K562 (cell line): ENCODE measurements at regions not wholly inside any gene's neighbourhood (a gene's known extent, or its start where the extent isn't known, plus 50 kb on each side); places are given as distances from the start of the nearest gene placed in this dataset.

Source experiments
- ATAC-seq: fragments of 200-7000 bp; cut with Tn5 transposase; 3 replicates; pipeline ENCODE4 v1.9.1; 2020; ENCODE audit warnings: moderate library complexity
- BruUV-seq: library from RNA; stranded (reverse); fragments of 400-500 nt; replicated peaks from 2 replicates; lab custom pipeline; 2021; lab: Mats Ljungman, UMichigan
- CTCF ChIA-PET: fragments of 300-600 bp; formaldehyde crosslinking; extraction: SDS; loops from one replicate; lab custom pipeline; 2021; ENCODE audit warnings: low intra/inter-chr PET ratio; lab: Yijun Ruan, JAX
- POLR2A ChIA-PET: fragments of 300-600, 350-650 bp; sonication (Branson Sonifier 250); formaldehyde crosslinking; extraction: SDS; loops from one replicate; lab custom pipeline; 2021; ENCODE audit warnings: antibody characterized with exemption, inconsistent platforms; lab: Yijun Ruan, JAX
- DNase-seq, 4 experiments: peaks; one replicate each; pipeline versions ENCODE4 v3.0.0 to v3.0.0-alpha.2; 2011 to 2018; ENCODE audit warnings: low spot score in 3 of 4, mixed read lengths in 3 of 4; ENCODE audit errors: extremely low read depth in 1 of 4
- FAIRE-seq: peaks from 2 replicates; lab custom pipeline; 2011; peaks lifted over from hg19 to GRCh38; lab: Jason Lieb, UNC
- H2AFZ ChIP-seq: 2 replicates; pipeline ENCODE4 v1.6.0; 2011; ENCODE audit warnings: low read depth, low read length, control low read depth, inconsistent platforms
- H3K27ac ChIP-seq: fragments of 200-600 bp; 3 replicates; pipeline ENCODE4 v1.8.0; 2011; ENCODE audit warnings: low read depth, mild to moderate bottlenecking, control low read depth, inconsistent platforms, low read length, moderate library complexity, mixed read lengths; ENCODE audit errors: extremely low read depth
- H3K27me3 ChIP-seq, 2 experiments: fragments of 300-600 bp in 1 of 2; 2 replicates in 1 of 2; 3 replicates in 1 of 2; pipeline versions ENCODE4 v1.6.0 to v1.8.0; 2011; ENCODE audit warnings: inconsistent platforms in 2 of 2, low read length in 2 of 2, mild to moderate bottlenecking in 1 of 2, mixed read lengths in 1 of 2, moderate library complexity in 1 of 2; ENCODE audit not compliant: control insufficient read depth in 2 of 2, insufficient read depth in 2 of 2
- H3K36me3 ChIP-seq: fragments of 300-600 bp; 3 replicates; pipeline ENCODE4 v1.8.0; 2011; ENCODE audit warnings: mild to moderate bottlenecking, low read length, inconsistent platforms; ENCODE audit not compliant: control insufficient read depth, insufficient read depth
- H3K4me1 ChIP-seq, 2 experiments: fragments of 200-600 bp in 1 of 2; replicated peaks in 1 of 2; 2 replicates in 1 of 2; 3 replicates in 1 of 2; pipeline versions ENCODE4 v1.5.1 to v1.8.0; 2011; ENCODE audit warnings: inconsistent platforms in 2 of 2, low read length in 2 of 2, mild to moderate bottlenecking in 1 of 2, mixed read lengths in 1 of 2, moderate library complexity in 1 of 2; ENCODE audit not compliant: control insufficient read depth in 2 of 2, insufficient read depth in 2 of 2
- H3K4me2 ChIP-seq: 2 replicates; pipeline ENCODE4 v1.6.1; 2011; ENCODE audit warnings: low read length, control low read depth, inconsistent platforms, mixed read lengths; ENCODE audit not compliant: insufficient read depth
- H3K4me3 ChIP-seq: fragments of 200-600 bp; sonication (generic), shearing (Covaris generic); 2 replicates; pipeline ENCODE4 v1.5.1; 2016; ENCODE audit warnings: control low read depth, inconsistent platforms
- H3K79me2 ChIP-seq: fragments of 200-600 bp; 3 replicates; pipeline ENCODE4 v1.8.0; 2011; ENCODE audit warnings: low read length, inconsistent platforms; ENCODE audit not compliant: control insufficient read depth, insufficient read depth
- H3K9ac ChIP-seq, 2 experiments: 2 replicates each; pipeline versions ENCODE4 v1.6.0 to v1.6.1; 2011; ENCODE audit warnings: low read depth in 2 of 2, low read length in 2 of 2, control low read depth in 1 of 2, inconsistent platforms in 1 of 2, mild to moderate bottlenecking in 1 of 2, mixed read lengths in 1 of 2; ENCODE audit not compliant: insufficient read depth in 1 of 2
- H3K9me1 ChIP-seq: one replicate; pipeline ENCODE4 v1.6.0; 2011; ENCODE audit warnings: inconsistent platforms, mild to moderate bottlenecking, low read length, moderate library complexity; ENCODE audit not compliant: control insufficient read depth, insufficient read depth
- H3K9me3 ChIP-seq: replicated peaks from 2 replicates; pipeline ENCODE4 v1.5.1; 2011; ENCODE audit warnings: low read depth, low read length, inconsistent platforms; ENCODE audit not compliant: control insufficient read depth, insufficient read depth
- H4K20me1 ChIP-seq: replicated peaks from 2 replicates; pipeline ENCODE4 v1.6.1; 2011; ENCODE audit warnings: low read length, inconsistent platforms, mixed read lengths; ENCODE audit not compliant: control insufficient read depth, insufficient read depth
- ASH1L ChIP-seq: fragments of 450-650 bp; IDR thresholded peaks from 2 replicates; pipeline ENCODE4 v1.6.1; 2018; ENCODE audit warnings: borderline replicate concordance, mild to moderate bottlenecking, low read depth; ENCODE audit not compliant: partially characterized antibody
- ATF3 ChIP-seq, 2 experiments: fragments of 450-650 bp in 1 of 2; sonication (generic) in 1 of 2; formaldehyde crosslinking in 1 of 2; IDR thresholded peaks in 1 of 2; conservative IDR thresholded peaks in 1 of 2; 2 replicates each; pipeline versions ENCODE4 v1.6.1 to v1.8.1; 2016 to 2023; ENCODE audit warnings: mild to moderate bottlenecking in 2 of 2, moderate library complexity in 2 of 2, inconsistent platforms in 1 of 2, missing genetic modification reagents in 1 of 2
- KDM1A ChIP-seq, 2 experiments: fragments of 450-650 bp; IDR thresholded peaks; 2 replicates each; pipeline ENCODE4 v1.6.1; 2016; ENCODE audit warnings: mild to moderate bottlenecking in 2 of 2
- RAD21 ChIP-seq, 2 experiments: fragments of 250-450 bp in 1 of 2; fragments of 450-650 bp in 1 of 2; sonication (Bioruptor Pico) in 1 of 2; formaldehyde crosslinking in 1 of 2; IDR thresholded peaks in 1 of 2; conservative IDR thresholded peaks in 1 of 2; 2 replicates each; pipeline versions ENCODE4 v1.4.0 to v1.8.0; 2020 to 2022; ENCODE audit warnings: mild to moderate bottlenecking in 2 of 2, moderate library complexity in 1 of 2
- SREBF1 ChIP-seq: fragments of 150-350 bp; IDR thresholded peaks from 2 replicates; pipeline ENCODE4 v1.6.1; 2014; ENCODE audit warnings: antibody characterized with exemption, low read depth, low read length, borderline replicate concordance
- SRSF3 ChIP-seq: fragments of 200-400 bp; formaldehyde crosslinking; IDR thresholded peaks from 2 replicates; pipeline ENCODE4 v1.6.1; 2016; ENCODE audit warnings: mild to moderate bottlenecking, low read length, moderate library complexity; ENCODE audit not compliant: insufficient read depth
- TBP ChIP-seq: optimal IDR thresholded peaks from 2 replicates; pipeline ENCODE3; 2011; ENCODE audit warnings: low read depth, low read length, improper control_type of control experiment
- U2AF2 ChIP-seq: fragments of 200-400 bp; formaldehyde crosslinking; optimal IDR thresholded peaks from 2 replicates; pipeline ENCODE3; 2017; ENCODE audit warnings: low read depth, mild to moderate bottlenecking, low read length
- ZBTB8A ChIP-seq: fragments of 450-650 bp; IDR thresholded peaks from 2 replicates; pipeline ENCODE4 v1.6.1; 2018; ENCODE audit warnings: mild to moderate bottlenecking, moderate library complexity; ENCODE audit not compliant: partially characterized antibody
- ZFP30 ChIP-seq: fragments of 250-450 bp; sonication (Bioruptor Pico); IDR thresholded peaks from 2 replicates; pipeline ENCODE4 v1.8.0; 2022; ENCODE audit warnings: moderate library complexity, mild to moderate bottlenecking, inconsistent platforms, borderline replicate concordance
- ZNF217 ChIP-seq: sonication (generic); formaldehyde crosslinking; IDR thresholded peaks from 2 replicates; pipeline ENCODE4 v1.8.0; 2022; ENCODE audit warnings: mild to moderate bottlenecking, missing genetic modification reagents
- ZNF436 ChIP-seq: fragments of 250-450, 450-650 bp; sonication (Bioruptor Pico); formaldehyde crosslinking; IDR thresholded peaks from 2 replicates; pipeline ENCODE4 v1.7.0; 2020; ENCODE audit warnings: mild to moderate bottlenecking
- ZNF707 ChIP-seq: fragments of 250-450 bp; sonication (Bioruptor Pico); conservative IDR thresholded peaks from 2 replicates; pipeline ENCODE4 v1.8.0; 2022; ENCODE audit warnings: inconsistent platforms, mild to moderate bottlenecking, moderate library complexity
- WGBS: fragments of 100-300 bp; shearing (Covaris generic); methylation state at CpG from one replicate; pipeline ENCODE4 v1.1.6; 2016; ENCODE audit warnings: low coverage, mixed read lengths; ENCODE audit not compliant: insufficient coverage; ENCODE audit errors: missing lambda C conversion rate; 5-methylcytosine and 5-hydroxymethylcytosine counted together
- in situ Hi-C: fragments of 300-500 bp; cut with MboI; formaldehyde crosslinking; loops from 4 replicates; pipeline ENCODE4 v1.15.0; 2018; ENCODE audit warnings: inconsistent platforms, mixed read lengths
- intact Hi-C: fragments of 100-400 bp; cut with micrococcal nuclease; formaldehyde crosslinking; loops from 2 replicates; pipeline ENCODE4 v1.14.2; 2022
- TF ChIP-seq, protein P1 (sequence below): fragments of 250-450 bp; sonication (Bioruptor Pico); IDR thresholded peaks from 2 replicates; pipeline ENCODE4 v1.5.1; 2021; ENCODE audit warnings: mild to moderate bottlenecking

DNA sequence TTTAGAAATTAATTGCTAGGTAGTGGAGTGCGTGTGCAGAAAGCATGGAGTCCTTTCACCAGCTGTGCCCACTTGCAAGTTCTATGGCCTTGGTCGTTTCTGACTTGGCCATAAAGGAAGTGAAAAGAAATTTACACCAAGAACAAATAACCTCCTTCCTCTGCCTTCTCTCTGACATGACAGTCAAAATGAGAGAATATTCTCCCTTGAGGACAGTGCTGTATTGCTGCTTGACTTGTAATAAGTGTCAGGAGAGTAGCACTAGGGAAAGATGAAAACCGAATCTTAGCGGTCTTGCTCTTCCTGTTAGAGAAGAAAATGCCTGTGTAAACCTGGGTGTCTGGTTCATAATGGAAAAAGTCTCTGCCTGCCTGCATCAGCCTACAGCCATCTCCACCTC is 333.1 kb upstream of the RAG2 start:
- no peaks in the 10 kb centered on the region for H3K9me1 ChIP-seq
- intact Hi-C loops: no loop called here
- no peaks in the 10 kb centered on the region for H3K36me3 ChIP-seq
- H3K9me3 ChIP-seq: no peaks in the 10 kb centered on the region
- no TSS peak for BruUV-seq
- CTCF ChIA-PET: no interaction called here
- H3K9ac ChIP-seq: no peak overlapping the region
- no peak overlapping the region for H3K4me2 ChIP-seq
- FAIRE-seq (no peak), DNase-seq (no peak), ATAC-seq (no peak)
- TF ChIP-seq ZBTB8A (no peak), RAD21 (CRISPR knock-in tag; conservative IDR thresholded peaks at IDR 0.05 in 1 of 2, IDR thresholded peaks at IDR 0.05 in 1 of 2) (no peak), KDM1A (IDR thresholded peaks at IDR 0.05) (no peak), ZFP30 (no peak), ATF3 (IDR thresholded peaks at IDR 0.05) (no peak), ATF3 (CRISPR knock-in tag; conservative IDR thresholded peaks at IDR 0.05) (no peak), U2AF2 (no peak), ZNF436 (CRISPR knock-in tag) (no peak), ZNF217 (no peak), ASH1L (no peak), SRSF3 (no peak), SREBF1 (no peak), ZNF707 (CRISPR knock-in tag) (no peak), TBP (no peak)
- TF ChIP-seq, protein P1, sequence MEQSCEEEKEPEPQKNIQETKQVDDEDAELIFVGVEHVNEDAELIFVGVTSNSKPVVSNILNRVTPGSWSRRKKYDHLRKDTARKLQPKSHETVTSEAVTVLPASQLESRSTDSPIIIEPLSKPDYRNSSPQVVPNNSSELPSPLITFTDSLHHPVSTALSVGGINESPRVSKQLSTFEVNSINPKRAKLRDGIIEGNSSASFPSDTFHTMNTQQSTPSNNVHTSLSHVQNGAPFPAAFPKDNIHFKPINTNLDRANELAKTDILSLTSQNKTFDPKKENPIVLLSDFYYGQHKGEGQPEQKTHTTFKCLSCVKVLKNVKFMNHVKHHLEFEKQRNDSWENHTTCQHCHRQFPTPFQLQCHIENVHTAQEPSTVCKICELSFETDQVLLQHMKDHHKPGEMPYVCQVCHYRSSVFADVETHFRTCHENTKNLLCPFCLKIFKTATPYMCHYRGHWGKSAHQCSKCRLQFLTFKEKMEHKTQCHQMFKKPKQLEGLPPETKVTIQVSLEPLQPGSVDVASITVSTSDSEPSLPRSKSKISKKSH (CRISPR knock-in tag): no peak
- no peaks in the 10 kb centered on the region for H4K20me1 ChIP-seq
- H2AFZ ChIP-seq: no peak overlapping the region
- no peaks in the 10 kb centered on the region for H3K4me1 ChIP-seq
- in situ Hi-C loops: no loop called here
- POLR2A ChIA-PET: no interaction called here
- H3K27me3 ChIP-seq: no peaks in the 10 kb centered on the region
- no peak overlapping the region for H3K27ac ChIP-seq
- no peak overlapping the region for H3K4me3 ChIP-seq
- no peaks in the 10 kb centered on the region for H3K79me2 ChIP-seq
- WGBS: 0% methylated on average over 4 of the region's 4 CpGs
